Ishikawa (cell line): ENCODE measurements at regions not wholly inside any gene's neighbourhood (a gene's known extent, or its start where the extent isn't known, plus 50 kb on each side); places are given as distances from the start of the nearest gene placed in this dataset.

Experiments
- EP300 ChIP-seq: IDR thresholded peaks from 2 replicates; pipeline ENCODE4 v1.6.1; 2012; ENCODE audit warnings: borderline replicate concordance
- FOXM1 ChIP-seq: IDR thresholded peaks from 2 replicates; pipeline ENCODE4 v1.6.1; 2012; ENCODE audit warnings: low read depth, borderline replicate concordance
- RAD21 ChIP-seq: IDR thresholded peaks from 2 replicates; pipeline ENCODE4 v1.6.1; 2012; ENCODE audit warnings: low read depth
- TAF1 ChIP-seq: IDR thresholded peaks from 2 replicates; pipeline ENCODE4 v1.6.1; 2012; ENCODE audit warnings: low read depth, mild to moderate bottlenecking
- TCF12 ChIP-seq: IDR thresholded peaks from 2 replicates; pipeline ENCODE4 v1.6.1; 2012; ENCODE audit warnings: low read depth
- TEAD4 ChIP-seq: IDR thresholded peaks from 2 replicates; pipeline ENCODE4 v1.6.1; 2012
- YY1 ChIP-seq: IDR thresholded peaks from 2 replicates; pipeline ENCODE4 v1.6.1; 2012; ENCODE audit warnings: low read depth
- ZBTB7A ChIP-seq: IDR thresholded peaks from 2 replicates; pipeline ENCODE4 v1.6.1; 2012; ENCODE audit warnings: low read depth
- TF ChIP-seq, protein P1 (sequence below): IDR thresholded peaks from 2 replicates; pipeline ENCODE4 v1.6.1; 2012
- TF ChIP-seq, protein P2 (sequence below): IDR thresholded peaks from 2 replicates; pipeline ENCODE4 v1.6.1; 2012; ENCODE audit warnings: low read depth, mild to moderate bottlenecking

GRCh38 chr7:131652194-131652593 lies 95.8 kb upstream of the PODXL start:
- TF ChIP-seq, protein P1, sequence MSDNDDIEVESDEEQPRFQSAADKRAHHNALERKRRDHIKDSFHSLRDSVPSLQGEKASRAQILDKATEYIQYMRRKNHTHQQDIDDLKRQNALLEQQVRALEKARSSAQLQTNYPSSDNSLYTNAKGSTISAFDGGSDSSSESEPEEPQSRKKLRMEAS, result no peak
- no peak for TF ChIP-seq EP300
- TF ChIP-seq, protein P2, sequence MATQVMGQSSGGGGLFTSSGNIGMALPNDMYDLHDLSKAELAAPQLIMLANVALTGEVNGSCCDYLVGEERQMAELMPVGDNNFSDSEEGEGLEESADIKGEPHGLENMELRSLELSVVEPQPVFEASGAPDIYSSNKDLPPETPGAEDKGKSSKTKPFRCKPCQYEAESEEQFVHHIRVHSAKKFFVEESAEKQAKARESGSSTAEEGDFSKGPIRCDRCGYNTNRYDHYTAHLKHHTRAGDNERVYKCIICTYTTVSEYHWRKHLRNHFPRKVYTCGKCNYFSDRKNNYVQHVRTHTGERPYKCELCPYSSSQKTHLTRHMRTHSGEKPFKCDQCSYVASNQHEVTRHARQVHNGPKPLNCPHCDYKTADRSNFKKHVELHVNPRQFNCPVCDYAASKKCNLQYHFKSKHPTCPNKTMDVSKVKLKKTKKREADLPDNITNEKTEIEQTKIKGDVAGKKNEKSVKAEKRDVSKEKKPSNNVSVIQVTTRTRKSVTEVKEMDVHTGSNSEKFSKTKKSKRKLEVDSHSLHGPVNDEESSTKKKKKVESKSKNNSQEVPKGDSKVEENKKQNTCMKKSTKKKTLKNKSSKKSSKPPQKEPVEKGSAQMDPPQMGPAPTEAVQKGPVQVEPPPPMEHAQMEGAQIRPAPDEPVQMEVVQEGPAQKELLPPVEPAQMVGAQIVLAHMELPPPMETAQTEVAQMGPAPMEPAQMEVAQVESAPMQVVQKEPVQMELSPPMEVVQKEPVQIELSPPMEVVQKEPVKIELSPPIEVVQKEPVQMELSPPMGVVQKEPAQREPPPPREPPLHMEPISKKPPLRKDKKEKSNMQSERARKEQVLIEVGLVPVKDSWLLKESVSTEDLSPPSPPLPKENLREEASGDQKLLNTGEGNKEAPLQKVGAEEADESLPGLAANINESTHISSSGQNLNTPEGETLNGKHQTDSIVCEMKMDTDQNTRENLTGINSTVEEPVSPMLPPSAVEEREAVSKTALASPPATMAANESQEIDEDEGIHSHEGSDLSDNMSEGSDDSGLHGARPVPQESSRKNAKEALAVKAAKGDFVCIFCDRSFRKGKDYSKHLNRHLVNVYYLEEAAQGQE, result no peak
- no peak for TF ChIP-seq RAD21
- TF ChIP-seq TAF1, result no peak
- no peak for TF ChIP-seq TEAD4
- TF ChIP-seq ZBTB7A, result no peak
- TF ChIP-seq FOXM1, result no peak
- no peak for TF ChIP-seq TCF12
- no peak for TF ChIP-seq YY1
